GM06990 (cell line): ENCODE measurements at regions not wholly inside any gene's neighbourhood (a gene's known extent, or its start where the extent isn't known, plus 50 kb on each side); places are given as distances from the start of the nearest gene placed in this dataset.

Experiments used
- DNase-seq: peaks from one replicate; pipeline ENCODE4 v3.0.0-alpha.2; 2011; ENCODE audit not compliant: insufficient read length; ENCODE audit errors: extremely low read depth
- H3K27me3 ChIP-seq: replicated peaks from 2 replicates; pipeline ENCODE4 v1.6.0; 2011; ENCODE audit warnings: low read length; ENCODE audit not compliant: control insufficient read depth, insufficient read depth
- H3K36me3 ChIP-seq: 2 replicates; pipeline ENCODE4 v1.5.1; 2011; ENCODE audit warnings: low read length; ENCODE audit not compliant: control insufficient read depth, insufficient read depth
- H3K4me3 ChIP-seq: replicated peaks from 2 replicates; pipeline ENCODE4 v1.5.1; 2011; ENCODE audit warnings: low read depth, mild to moderate bottlenecking, control low read depth, low read length
- CTCF ChIP-seq: IDR thresholded peaks from 2 replicates; pipeline ENCODE4 v1.5.1; 2011; ENCODE audit warnings: low read length, control low read depth, mild to moderate bottlenecking, inconsistent platforms; ENCODE audit not compliant: insufficient read depth, poor library complexity, severe bottlenecking

GRCh38 chr2:194721227-194721626 lies 935.8 kb upstream of the SLC39A10 start:
- no peaks in the 10 kb centered on the region for H3K27me3 ChIP-seq
- no peak for TF ChIP-seq CTCF
- DNase-seq: no peak

GRCh38 chr2:194720462-194720861 lies 936.6 kb upstream of the SLC39A10 start:
- H3K4me3 ChIP-seq: no peak overlapping the region
- no peaks in the 10 kb centered on the region for H3K27me3 ChIP-seq
- no peaks in the 10 kb centered on the region for H3K36me3 ChIP-seq
- DNase-seq: no peak
- TF ChIP-seq CTCF: no peak

More at GRCh38 chr2:194721227-194721626, 935.8 kb upstream of the SLC39A10 start:
- Histone ChIP-seq H3K4me3 (no peak overlapping the region), H3K36me3 (no peaks in the 10 kb centered on the region)

GRCh38 chr2:194718881-194719280 lies 938.1 kb upstream of the SLC39A10 start:
- no peak for TF ChIP-seq CTCF
- Histone ChIP-seq H3K36me3 (no peaks in the 10 kb centered on the region), H3K27me3 (no peaks in the 10 kb centered on the region), H3K4me3 (no peak overlapping the region)
- no peak for DNase-seq

- no peaks in the 10 kb centered on the region for H3K27me3 ChIP-seq
- TF ChIP-seq CTCF: no peak
- H3K36me3 ChIP-seq: no peaks in the 10 kb centered on the region
- no peak overlapping the region for H3K4me3 ChIP-seq
- DNase-seq: no peak
Observed at GRCh38 chr2:194714541-194714940, 942.5 kb upstream of the SLC39A10 start.

GRCh38 chr2:194709840-194710239 lies 947.2 kb upstream of the SLC39A10 start:
- DNase-seq: no peak
- no peaks in the 10 kb centered on the region for H3K27me3 ChIP-seq
- no peak for TF ChIP-seq CTCF
- no peaks in the 10 kb centered on the region for H3K36me3 ChIP-seq
- H3K4me3 ChIP-seq: no peak overlapping the region

GRCh38 chr2:194706179-194706578 lies 950.8 kb upstream of the SLC39A10 start:
- no peak for DNase-seq
- no peaks in the 10 kb centered on the region for H3K27me3 ChIP-seq
- no peaks in the 10 kb centered on the region for H3K36me3 ChIP-seq
- no peak overlapping the region for H3K4me3 ChIP-seq
- no peak for TF ChIP-seq CTCF
